Lung (tissue), 11 donors: ENCODE measurements at regions not wholly inside any gene's neighbourhood (a gene's known extent, or its start where the extent isn't known, plus 50 kb on each side); places are given as distances from the start of the nearest gene placed in this dataset.

Source experiments
- ATAC-seq: fragments of 200-7000 bp; cut with Tn5 transposase; one replicate; pipeline ENCODE4 v1.9.1; 2020; ENCODE audit warnings: moderate number of reproducible peaks; ENCODE audit not compliant: insufficient read depth, low FRiP score
- DNase-seq, 3 donors: peaks; one replicate each; pipeline ENCODE4 v3.0.0-alpha.2; 2013 to 2017
- H3K27ac ChIP-seq, 2 donors: one replicate each; pipeline ENCODE4 v1.5.1; 2013; ENCODE audit warnings: mild to moderate bottlenecking in 2 of 2, moderate library complexity in 2 of 2, control low read depth in 1 of 2, inconsistent platforms in 1 of 2, low read depth in 1 of 2, low read length in 1 of 2
- H3K27me3 ChIP-seq, 3 donors: one replicate each; pipeline ENCODE4 v1.5.1; 2013; ENCODE audit warnings: low read length in 2 of 3; ENCODE audit not compliant: control insufficient read depth in 3 of 3, insufficient read depth in 3 of 3
- H3K36me3 ChIP-seq, 4 donors: one replicate each; pipeline ENCODE4 v1.5.1; 2013; ENCODE audit warnings: low read length in 4 of 4, mild to moderate bottlenecking in 1 of 4, moderate library complexity in 1 of 4; ENCODE audit not compliant: control insufficient read depth in 4 of 4, insufficient read depth in 4 of 4
- H3K4me1 ChIP-seq, 5 donors: one replicate each; pipeline ENCODE4 v1.5.1; 2013; ENCODE audit warnings: low read length in 5 of 5, mild to moderate bottlenecking in 2 of 5, moderate library complexity in 1 of 5; ENCODE audit not compliant: control insufficient read depth in 5 of 5, insufficient read depth in 5 of 5
- H3K4me3 ChIP-seq: one replicate; pipeline ENCODE4 v1.5.1; 2013; ENCODE audit warnings: mild to moderate bottlenecking, control low read depth, moderate library complexity
- H3K9ac ChIP-seq, 2 donors: one replicate each; pipeline ENCODE4 v1.5.1; 2013; ENCODE audit warnings: low read length in 2 of 2, control low read depth in 1 of 2; ENCODE audit not compliant: insufficient read depth in 1 of 2
- H3K9me3 ChIP-seq, 4 donors: one replicate each; pipeline ENCODE4 v1.5.1; 2013; ENCODE audit warnings: low read length in 3 of 4, mild to moderate bottlenecking in 1 of 4, moderate library complexity in 1 of 4; ENCODE audit not compliant: control insufficient read depth in 4 of 4, insufficient read depth in 3 of 4
- CTCF ChIP-seq: IDR thresholded peaks from 2 replicates; pipeline ENCODE4 v1.5.1; 2012; ENCODE audit warnings: mild to moderate bottlenecking; ENCODE audit errors: control extremely low read depth, extremely low read depth
- WGBS, 2 donors: extraction: QIAGEN DNeasy Blood & Tissue Kit; methylation state at CpG; one replicate each; pipeline ENCODE4 v1.1.7; 2013; 5-methylcytosine and 5-hydroxymethylcytosine counted together
- donor health status: control.
- donor health status: control.
- donor health status: Bipolar disorder and iron deficiency.
- donor health status: healthy.
- donor health status: DM: yes; HTN: yes; CAD: no.

GRCh38 chr3:55202326-55202725 is 274.5 kb upstream of the LRTM1 start:
- no peaks in the 10 kb centered on the region for H3K4me1 ChIP-seq
- no peak for ATAC-seq
- 91 to 93% methylated on average over 2 of the region's 2 CpGs for WGBS, 2 donors

GRCh38 chr3:55201779-55202178 is 273.9 kb upstream of the LRTM1 start:
- DNase-seq: no peak
- WGBS, 2 donors: 80 to 86% methylated on average over 7 of the region's 7 CpGs
- no peaks in the 10 kb centered on the region for H3K9me3 ChIP-seq
- H3K9ac ChIP-seq: no peak overlapping the region
- no peak for TF ChIP-seq CTCF
- no peak for ATAC-seq
- H3K27me3 ChIP-seq: no peaks in the 10 kb centered on the region
- no peak overlapping the region for H3K27ac ChIP-seq
- no peaks in the 10 kb centered on the region for H3K4me1 ChIP-seq
- H3K36me3 ChIP-seq: no peaks in the 10 kb centered on the region
- H3K4me3 ChIP-seq: no peak overlapping the region

More at GRCh38 chr3:55202326-55202725, 274.5 kb upstream of the LRTM1 start:
- H3K9ac ChIP-seq: no peak overlapping the region
- no peak overlapping the region for H3K27ac ChIP-seq
- DNase-seq: no peak
- H3K9me3 ChIP-seq: no peaks in the 10 kb centered on the region
- no peak overlapping the region for H3K4me3 ChIP-seq
- H3K27me3 ChIP-seq: no peaks in the 10 kb centered on the region
- TF ChIP-seq CTCF: no peak
- H3K36me3 ChIP-seq: no peaks in the 10 kb centered on the region

- Histone ChIP-seq H3K27ac (no peak overlapping the region), H3K4me3 (no peak overlapping the region), H3K9ac (no peak overlapping the region), H3K27me3 (no peaks in the 10 kb centered on the region), H3K9me3 (no peaks in the 10 kb centered on the region), H3K4me1 (no peaks in the 10 kb centered on the region), H3K36me3 (no peaks in the 10 kb centered on the region)
- 89 to 96% methylated on average over 2 of the region's 2 CpGs for WGBS, 2 donors
- TF ChIP-seq CTCF: no peak
- no peak for DNase-seq
- no peak for ATAC-seq
These were observed 273.0 kb upstream of the LRTM1 start for GRCh38 chr3:55200906-55201305.

GRCh38 chr3:55198554-55198953 is 270.7 kb upstream of the LRTM1 start:
- no peak overlapping the region for H3K27ac ChIP-seq
- H3K36me3 ChIP-seq: no peaks in the 10 kb centered on the region
- no peak overlapping the region for H3K9ac ChIP-seq
- H3K4me3 ChIP-seq: no peak overlapping the region
- peak; percentile 25 for ATAC-seq
- 82% methylated on average over 4 of the region's 4 CpGs for WGBS, 2 donors
- H3K9me3 ChIP-seq: no peaks in the 10 kb centered on the region
- no peak for DNase-seq
- TF ChIP-seq CTCF: no peak
- no peaks in the 10 kb centered on the region for H3K4me1 ChIP-seq
- no peaks in the 10 kb centered on the region for H3K27me3 ChIP-seq
